ENCODE measurements at regions not wholly inside any gene's neighbourhood (a gene's known extent, or its start where the extent isn't known, plus 50 kb on each side); places are given as distances from the start of the nearest gene placed in this dataset.
A peak's percentile ranks its signal among the peaks of the same experiment; 100 is the strongest.
"Not testable (repeated sequence)": the region's sequence is repeated elsewhere in the genome, so short reads cannot be mapped to it uniquely, and the experiment has no call there.

DNA sequence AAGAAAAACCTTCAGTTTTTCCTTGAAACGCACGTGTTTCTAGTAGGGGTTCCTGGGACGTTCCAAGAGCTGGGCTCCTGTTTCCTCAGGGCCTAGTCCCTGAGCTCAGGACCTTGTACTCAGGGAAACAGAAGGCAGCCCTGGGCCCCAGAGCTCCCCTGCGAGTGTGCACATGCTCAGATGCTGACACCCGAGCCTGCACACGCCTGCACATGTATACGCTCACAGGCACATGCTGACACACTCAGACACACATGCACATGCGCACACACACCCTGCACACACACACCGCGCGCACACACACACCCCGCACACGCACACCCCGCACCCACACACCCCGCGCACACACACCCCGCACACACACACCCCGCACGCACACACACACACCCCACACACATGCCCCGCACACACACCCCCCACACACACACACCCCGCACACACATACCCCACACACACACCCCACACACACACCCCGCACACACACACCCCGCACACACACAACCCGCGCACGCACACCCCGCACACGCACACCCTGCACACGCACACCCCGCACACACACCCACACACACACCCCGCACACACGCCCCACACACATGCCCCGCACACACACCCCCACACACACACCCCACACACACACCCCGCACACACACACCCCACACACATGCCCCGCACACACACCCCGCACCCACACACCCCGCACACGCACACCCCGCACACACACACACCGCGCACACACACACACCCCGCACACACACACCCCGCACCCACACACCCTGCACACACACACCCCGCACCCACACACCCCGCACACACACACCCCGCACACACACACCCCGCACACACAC, 52.2 kb downstream of the CALML3 start:
- DNase-seq: no peak

GRCh38 chr10:5580038-5580428, 55.3 kb downstream of the CALML3 start:
- not testable (repeated sequence) for H4K20me1 ChIP-seq (ENCODE audit: insufficient read depth, low read length); H3K27me3 ChIP-seq (replicated peaks; ENCODE audit: insufficient read depth, low read length); H3K4me3 ChIP-seq (ENCODE audit: low read length); H3K9ac ChIP-seq (ENCODE audit: low read length); H2AFZ ChIP-seq (ENCODE audit: low read length); H3K79me2 ChIP-seq (ENCODE audit: low read length); H3K4me2 ChIP-seq (ENCODE audit: low read depth, low read length); H3K9me3 ChIP-seq (replicated peaks; ENCODE audit: insufficient read depth, low read length); H3K27ac ChIP-seq (ENCODE audit: low read length); H3K36me3 ChIP-seq (replicated peaks; ENCODE audit: insufficient read depth, low read length); H3K9me2 ChIP-seq (replicated peaks; ENCODE audit: insufficient read depth, low read length)
- peak; percentile 24 for DNase-seq
- peaks cover 21% of the 10 kb centered on the region for H3F3A ChIP-seq (ENCODE audit: insufficient read depth, low read length)
- peaks cover 41% of the 10 kb centered on the region for H3K4me1 ChIP-seq (ENCODE audit: low read length)

More for the DNA sequence above, 52.2 kb downstream of the CALML3 start:
- Histone ChIP-seq H3K9me2 (replicated peaks; ENCODE audit: insufficient read depth, low read length) (no peaks in the 10 kb centered on the region), H2AFZ (ENCODE audit: low read length) (no peak overlapping the region), H3K9me3 (replicated peaks; ENCODE audit: insufficient read depth, low read length) (no peaks in the 10 kb centered on the region), H3K79me2 (ENCODE audit: low read length) (no peaks in the 10 kb centered on the region), H3K4me1 (ENCODE audit: low read length) (peaks cover 16% of the 10 kb centered on the region), H4K20me1 (ENCODE audit: insufficient read depth, low read length) (no peaks in the 10 kb centered on the region), H3K4me3 (ENCODE audit: low read length) (no peak overlapping the region), H3K4me2 (ENCODE audit: low read depth, low read length) (no peak overlapping the region), H3K9ac (ENCODE audit: low read length) (no peak overlapping the region), H3K27ac (ENCODE audit: low read length) (no peak overlapping the region), H3K36me3 (replicated peaks; ENCODE audit: insufficient read depth, low read length) (no peaks in the 10 kb centered on the region), H3F3A (ENCODE audit: insufficient read depth, low read length) (peaks cover 8% of the 10 kb centered on the region), H3K27me3 (replicated peaks; ENCODE audit: insufficient read depth, low read length) (no peaks in the 10 kb centered on the region)
- TF ChIP-seq EZH2 (optimal IDR thresholded peaks at IDR 0.05; ENCODE audit: low read depth, low read length) (no peak), CTCF (IDR thresholded peaks at IDR 0.05; ENCODE audit: low read length) (no peak), EZH2phosphoT487 (IDR thresholded peaks at IDR 0.05; ENCODE audit: low read length) (no peak)

DNA sequence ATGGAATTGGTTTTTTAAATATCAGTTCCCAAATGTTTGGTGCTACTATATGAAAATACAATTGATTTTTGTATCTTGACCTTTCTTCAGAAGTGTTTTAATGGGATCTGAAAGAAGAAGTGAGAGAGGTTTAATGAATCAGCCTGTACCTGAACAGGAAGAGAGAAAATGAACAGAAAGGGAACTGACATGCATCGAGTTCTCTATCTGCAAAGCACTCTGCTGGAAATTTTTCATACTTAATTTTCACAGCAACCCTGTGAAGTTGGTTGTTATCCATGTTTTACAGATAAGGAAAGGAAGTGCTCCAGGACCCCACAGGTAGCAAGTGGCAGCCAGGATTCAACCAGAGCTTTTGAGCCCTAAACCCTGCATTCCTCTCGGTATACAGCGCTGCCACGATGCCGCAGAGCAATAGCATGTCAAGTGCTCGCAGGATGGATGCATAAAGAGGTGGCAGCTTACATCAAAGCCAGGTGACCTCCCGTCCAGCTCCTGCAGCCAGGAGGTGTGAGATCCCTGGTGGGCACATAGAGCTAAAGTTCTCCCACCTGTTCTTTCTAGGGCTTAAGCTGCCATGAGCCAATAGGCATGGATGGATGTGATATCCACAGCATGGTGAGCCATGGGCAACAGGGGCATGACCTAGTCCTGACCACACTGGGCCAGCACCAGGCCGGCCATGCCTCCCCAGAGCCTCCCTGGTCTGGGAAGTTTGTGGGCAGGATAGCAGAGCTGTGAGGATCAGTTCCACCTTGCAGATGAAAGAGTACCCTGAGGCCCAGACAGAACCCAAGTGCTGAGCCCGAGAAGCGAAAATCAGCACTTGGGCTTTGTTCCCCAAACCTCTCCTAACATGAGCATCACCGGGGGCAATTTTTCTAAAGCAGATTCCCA, 57.2 kb downstream of the CALML3 start:
- Histone ChIP-seq H3K27me3 (replicated peaks; ENCODE audit: insufficient read depth, low read length) (no peaks in the 10 kb centered on the region), H2AFZ (ENCODE audit: low read length) (no peak overlapping the region), H3F3A (ENCODE audit: insufficient read depth, low read length) (peaks cover 21% of the 10 kb centered on the region), H3K9me2 (replicated peaks; ENCODE audit: insufficient read depth, low read length) (no peaks in the 10 kb centered on the region), H3K79me2 (ENCODE audit: low read length) (no peaks in the 10 kb centered on the region), H3K4me3 (ENCODE audit: low read length) (0 out of 2 replicates have a peak overlapping the region, but pooled peaks have one; percentile 1), H3K4me2 (ENCODE audit: low read depth, low read length) (peak overlapping the region; percentile 51), H3K27ac (ENCODE audit: low read length) (peak overlapping the region; percentile 2; the same call in 1 of the 2 replicates), H3K9me3 (replicated peaks; ENCODE audit: insufficient read depth, low read length) (no peaks in the 10 kb centered on the region), H4K20me1 (ENCODE audit: insufficient read depth, low read length) (no peaks in the 10 kb centered on the region), H3K9ac (ENCODE audit: low read length) (no peak overlapping the region), H3K4me1 (ENCODE audit: low read length) (peaks cover 49% of the 10 kb centered on the region), H3K36me3 (replicated peaks; ENCODE audit: insufficient read depth, low read length) (no peaks in the 10 kb centered on the region)
- TF ChIP-seq EZH2phosphoT487 (IDR thresholded peaks at IDR 0.05; ENCODE audit: low read length) (no peak), CTCF (IDR thresholded peaks at IDR 0.05; ENCODE audit: low read length) (no peak)
- peak; percentile 37 for DNase-seq
